ENCODE measurements at regions not wholly inside any gene's neighbourhood (a gene's known extent, or its start where the extent isn't known, plus 50 kb on each side); places are given as distances from the start of the nearest gene placed in this dataset.

DNA sequence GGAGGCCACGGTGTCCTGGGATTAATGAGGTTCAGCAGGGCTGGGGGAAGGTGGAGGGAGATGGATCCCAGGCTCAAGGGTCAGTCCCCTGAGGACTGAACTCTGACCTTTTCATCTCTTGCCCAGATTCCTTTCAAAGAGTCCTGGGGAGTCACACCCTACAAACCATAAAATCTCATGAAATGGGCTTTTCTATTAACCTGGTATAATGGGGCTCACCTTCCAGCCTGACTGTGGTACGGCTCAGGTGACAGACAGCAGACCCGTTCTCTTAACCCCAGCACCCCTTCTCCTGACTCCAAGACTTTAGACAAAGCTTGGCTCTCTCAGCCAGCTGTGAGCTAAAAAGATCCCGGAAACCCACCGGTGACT lies 268.2 kb downstream of the ADGRD1 start:
- TF ChIP-seq CTCF (IDR thresholded peaks at IDR 0.05) (no peak), POLR2A (IDR thresholded peaks at IDR 0.05) (no peak)
